ENCODE measurements at regions not wholly inside any gene's neighbourhood (a gene's known extent, or its start where the extent isn't known, plus 50 kb on each side); places are given as distances from the start of the nearest gene placed in this dataset.

DNA sequence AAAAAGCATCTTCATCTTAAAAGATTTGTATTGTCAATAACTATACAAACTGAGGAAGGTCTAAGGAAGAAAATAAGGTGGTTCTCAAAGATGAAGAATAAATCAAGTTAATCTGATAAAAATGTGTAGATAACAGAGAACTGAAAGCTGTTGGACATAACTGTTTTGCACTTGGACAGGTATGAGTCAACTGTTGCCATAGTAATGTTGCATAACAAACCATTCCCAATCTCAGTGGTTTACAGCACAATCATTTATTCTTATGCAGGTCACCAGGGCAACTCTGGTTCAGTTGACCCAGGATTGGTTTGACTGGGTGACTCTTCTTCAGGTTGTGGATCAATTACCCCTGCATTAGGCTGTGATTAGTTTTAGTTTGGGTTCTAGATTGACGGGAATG, 2197.7 kb downstream of the ARAP2 start:
- WGBS (ENCODE audit: insufficient coverage) = no CpG with 5 or more reads among the region's 1 CpG
- H3K9me3 ChIP-seq (replicated peaks in 1 of 2; ENCODE audit: control insufficient read depth in 1 of 2, insufficient read depth in 1 of 2, low read length in 2 of 2) = no peaks in the 10 kb centered on the region
- H3K4me1 ChIP-seq (ENCODE audit: control insufficient read depth in 1 of 2, insufficient read depth in 2 of 2, low read length in 2 of 2) = no peaks in the 10 kb centered on the region
- no peak overlapping the region for H3K4me2 ChIP-seq (replicated peaks; ENCODE audit: extremely low read depth, low read length, poor library complexity, severe bottlenecking)
- H3K9ac ChIP-seq (ENCODE audit: insufficient read depth, low read length, poor library complexity, severe bottlenecking) = no peak overlapping the region
- no peaks in the 10 kb centered on the region for H3K79me2 ChIP-seq (ENCODE audit: insufficient read depth, low read length)
- DNase-seq = no peak
- Mint-ChIP-seq H3K27me3 (ENCODE audit: low read depth in 3 of 3) (no peaks in the 10 kb centered on the region), H3K36me3 (no peaks in the 10 kb centered on the region), H3K4me3 (no peak overlapping the region), H3K9me3 (peaks cover 0 to 1% (median 0%) of the 10 kb centered on the region in 7 donors), H3K27ac (no peak overlapping the region), H3K4me1 (no peaks in the 10 kb centered on the region)
- intact Hi-C loops (cut with micrococcal nuclease) = no loop called here
- H3K27ac ChIP-seq (ENCODE audit: low read depth in 1 of 2, low read length in 2 of 2) = no peak overlapping the region
- H3K4me3 ChIP-seq (replicated peaks in 1 of 3; ENCODE audit: low read depth in 2 of 3, low read length in 3 of 3) = no peak overlapping the region
- H4K20me1 ChIP-seq (ENCODE audit: insufficient read depth, low read length) = no peaks in the 10 kb centered on the region
- H3K36me3 ChIP-seq (replicated peaks in 1 of 2; ENCODE audit: control insufficient read depth in 1 of 2, insufficient read depth in 2 of 2, low read length in 2 of 2) = no peaks in the 10 kb centered on the region
- no peaks in the 10 kb centered on the region for H3K27me3 ChIP-seq (ENCODE audit: control insufficient read depth in 2 of 2, insufficient read depth in 2 of 2, low read length in 2 of 2)
- no peak overlapping the region for H2AFZ ChIP-seq (ENCODE audit: insufficient read depth, low read depth, low read length, poor library complexity, severe bottlenecking)
- TF ChIP-seq, protein P1, sequence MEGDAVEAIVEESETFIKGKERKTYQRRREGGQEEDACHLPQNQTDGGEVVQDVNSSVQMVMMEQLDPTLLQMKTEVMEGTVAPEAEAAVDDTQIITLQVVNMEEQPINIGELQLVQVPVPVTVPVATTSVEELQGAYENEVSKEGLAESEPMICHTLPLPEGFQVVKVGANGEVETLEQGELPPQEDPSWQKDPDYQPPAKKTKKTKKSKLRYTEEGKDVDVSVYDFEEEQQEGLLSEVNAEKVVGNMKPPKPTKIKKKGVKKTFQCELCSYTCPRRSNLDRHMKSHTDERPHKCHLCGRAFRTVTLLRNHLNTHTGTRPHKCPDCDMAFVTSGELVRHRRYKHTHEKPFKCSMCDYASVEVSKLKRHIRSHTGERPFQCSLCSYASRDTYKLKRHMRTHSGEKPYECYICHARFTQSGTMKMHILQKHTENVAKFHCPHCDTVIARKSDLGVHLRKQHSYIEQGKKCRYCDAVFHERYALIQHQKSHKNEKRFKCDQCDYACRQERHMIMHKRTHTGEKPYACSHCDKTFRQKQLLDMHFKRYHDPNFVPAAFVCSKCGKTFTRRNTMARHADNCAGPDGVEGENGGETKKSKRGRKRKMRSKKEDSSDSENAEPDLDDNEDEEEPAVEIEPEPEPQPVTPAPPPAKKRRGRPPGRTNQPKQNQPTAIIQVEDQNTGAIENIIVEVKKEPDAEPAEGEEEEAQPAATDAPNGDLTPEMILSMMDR (IDR thresholded peaks at IDR 0.05) = no peak

DNA sequence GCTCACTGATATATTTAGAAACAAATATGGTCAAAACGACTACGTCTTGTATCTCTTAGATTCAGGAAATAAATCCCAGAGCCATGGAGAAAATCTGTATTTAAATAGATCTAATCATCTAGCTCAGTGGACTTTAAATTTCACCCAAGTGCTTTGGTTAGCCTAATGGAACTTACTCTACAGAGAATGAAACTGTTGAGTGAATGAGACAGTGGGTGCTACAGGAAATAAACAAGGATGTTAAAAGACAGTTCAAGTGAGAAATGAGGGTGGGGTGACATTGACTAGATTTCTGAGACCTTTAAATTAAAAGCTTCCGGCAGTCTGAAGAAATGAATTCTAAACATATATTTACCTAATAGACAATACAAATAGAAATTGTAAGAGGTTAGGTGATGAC, 2197.0 kb downstream of the ARAP2 start:
- no peak overlapping the region for H3K27ac Mint-ChIP-seq
- Histone ChIP-seq H3K4me3 (replicated peaks in 1 of 3; ENCODE audit: low read depth in 2 of 3, low read length in 3 of 3) (no peak overlapping the region), H3K36me3 (replicated peaks in 1 of 2; ENCODE audit: control insufficient read depth in 1 of 2, insufficient read depth in 2 of 2, low read length in 2 of 2) (no peaks in the 10 kb centered on the region), H3K4me1 (ENCODE audit: control insufficient read depth in 1 of 2, insufficient read depth in 2 of 2, low read length in 2 of 2) (no peaks in the 10 kb centered on the region), H3K9ac (ENCODE audit: insufficient read depth, low read length, poor library complexity, severe bottlenecking) (no peak overlapping the region), H3K27me3 (ENCODE audit: control insufficient read depth in 2 of 2, insufficient read depth in 2 of 2, low read length in 2 of 2) (no peaks in the 10 kb centered on the region), H3K9me3 (replicated peaks in 1 of 2; ENCODE audit: control insufficient read depth in 1 of 2, insufficient read depth in 1 of 2, low read length in 2 of 2) (no peaks in the 10 kb centered on the region), H3K79me2 (ENCODE audit: insufficient read depth, low read length) (no peaks in the 10 kb centered on the region), H2AFZ (ENCODE audit: insufficient read depth, low read depth, low read length, poor library complexity, severe bottlenecking) (no peak overlapping the region), H3K27ac (ENCODE audit: low read depth in 1 of 2, low read length in 2 of 2) (no peak overlapping the region), H3K4me2 (replicated peaks; ENCODE audit: extremely low read depth, low read length, poor library complexity, severe bottlenecking) (no peak overlapping the region), H4K20me1 (ENCODE audit: insufficient read depth, low read length) (no peaks in the 10 kb centered on the region)
- H3K9me3 Mint-ChIP-seq = peaks cover 0 to 1% (median 0%) of the 10 kb centered on the region in 7 donors
- H3K36me3 Mint-ChIP-seq = no peaks in the 10 kb centered on the region
- TF ChIP-seq, protein P1 (IDR thresholded peaks at IDR 0.05) = no peak
- H3K27me3 Mint-ChIP-seq (ENCODE audit: low read depth in 3 of 3) = no peaks in the 10 kb centered on the region
- no peaks in the 10 kb centered on the region for H3K4me1 Mint-ChIP-seq
- no peak overlapping the region for H3K4me3 Mint-ChIP-seq
- no peak for DNase-seq
- no CpG with 5 or more reads among the region's 3 CpGs for WGBS (ENCODE audit: insufficient coverage)
- intact Hi-C loops (cut with micrococcal nuclease) = no loop called here
